ENCODE measurements at regions not wholly inside any gene's neighbourhood (a gene's known extent, or its start where the extent isn't known, plus 50 kb on each side); places are given as distances from the start of the nearest gene placed in this dataset.
"Not testable (repeated sequence)": the region's sequence is repeated elsewhere in the genome, so short reads cannot be mapped to it uniquely, and the experiment has no call there.

GRCh38 chr1:69088571-69088970, 479.2 kb upstream of the LRRC7 start:
- DNase-seq = no peak

DNA sequence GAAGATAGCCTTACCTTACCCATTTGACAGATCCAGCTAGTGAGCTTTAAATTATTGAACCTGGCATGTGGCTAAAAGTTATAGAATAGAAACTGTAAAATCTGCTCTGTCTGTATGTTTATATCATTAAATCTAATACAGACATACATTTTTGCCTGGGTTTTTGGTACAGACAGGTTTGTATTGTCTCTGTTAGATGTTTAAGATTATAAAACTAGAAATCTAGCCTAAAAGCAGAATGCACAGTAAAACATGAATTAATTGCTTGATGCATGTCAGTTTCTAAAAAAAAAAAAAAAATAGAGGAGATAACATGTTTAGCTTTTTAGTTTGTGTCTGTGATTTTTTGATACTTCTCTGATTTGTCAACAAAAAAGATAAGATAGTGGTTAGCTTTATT, 477.6 kb upstream of the LRRC7 start:
- no peak for DNase-seq

DNA sequence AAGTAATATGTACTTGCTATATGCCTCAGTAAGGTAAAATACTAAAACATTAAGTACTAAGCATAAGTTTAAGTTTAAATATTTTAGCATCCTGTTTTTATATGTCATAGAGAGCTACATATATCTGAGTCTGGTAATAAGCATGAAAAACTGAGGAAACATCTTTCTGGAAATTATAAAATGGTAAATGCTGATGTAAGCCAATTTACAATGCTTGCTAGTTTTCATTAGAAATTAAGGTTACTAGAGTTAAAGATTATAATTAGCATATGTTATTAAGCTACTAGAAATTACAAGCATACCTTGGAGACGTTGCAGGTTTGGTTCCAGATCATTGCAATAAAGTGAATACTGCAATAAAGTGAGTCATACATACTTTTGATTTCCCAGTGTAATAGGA, 477.0 kb upstream of the LRRC7 start:
- no peak for DNase-seq

GRCh38 chr1:69102058-69102457, 465.7 kb upstream of the LRRC7 start:
- DNase-seq = not testable (repeated sequence)

- no peak for DNase-seq
Observed at GRCh38 chr1:69103213-69103612, 464.5 kb upstream of the LRRC7 start.

DNA sequence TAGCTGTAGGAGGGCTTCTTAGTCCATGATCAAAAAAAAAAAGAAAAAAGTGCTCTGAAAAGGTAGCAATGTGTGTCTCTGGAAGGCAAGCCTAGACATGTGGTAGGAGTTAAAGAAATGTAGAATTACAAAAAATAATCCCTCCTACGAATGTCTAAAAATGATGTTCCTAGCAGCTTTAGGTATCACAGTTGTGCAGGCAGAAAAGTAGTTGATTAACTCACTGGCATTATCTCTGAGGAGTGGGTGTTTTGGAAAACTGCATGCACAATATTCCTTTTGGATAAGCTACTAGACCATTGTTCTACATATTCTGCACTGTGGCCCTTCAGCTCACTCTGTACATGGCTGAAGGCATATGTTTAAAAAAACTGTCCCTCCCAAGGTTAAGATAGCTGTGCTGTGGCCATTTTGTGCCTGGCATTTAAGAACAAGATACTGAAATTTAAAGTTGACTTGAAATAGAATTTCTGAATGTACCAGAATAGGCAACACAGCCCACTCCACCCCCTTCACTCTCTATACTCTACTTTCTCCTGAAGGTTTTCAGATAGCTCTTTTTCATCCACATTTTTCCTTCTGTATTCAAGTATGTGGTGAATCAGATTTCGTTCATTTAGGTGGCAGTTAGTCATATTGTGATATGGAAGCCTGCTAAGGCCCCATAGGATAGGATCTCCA, 463.9 kb upstream of the LRRC7 start:
- no peak for DNase-seq

DNA sequence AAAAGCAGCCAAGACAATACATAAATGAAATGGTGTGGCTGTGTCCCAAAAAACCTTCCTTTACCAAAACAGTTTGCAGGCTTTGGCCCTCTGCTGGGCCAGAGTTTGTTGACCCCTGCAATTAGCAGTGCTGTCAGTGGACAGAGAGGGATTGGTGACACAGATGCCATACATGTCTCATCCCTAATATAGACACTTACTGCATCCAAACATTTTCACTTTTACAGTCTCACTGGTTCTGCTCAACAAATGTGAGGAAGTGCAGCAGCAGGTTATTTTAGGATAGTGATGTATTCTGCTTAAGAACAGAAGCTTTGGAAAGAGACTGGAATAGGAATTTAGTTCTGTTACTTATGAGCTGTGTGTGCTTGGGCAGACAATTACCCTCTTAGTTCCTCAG, 462.8 kb upstream of the LRRC7 start:
- no peak for DNase-seq

- DNase-seq = no peak
Observed at GRCh38 chr1:69109277-69109676, 458.4 kb upstream of the LRRC7 start.

DNA sequence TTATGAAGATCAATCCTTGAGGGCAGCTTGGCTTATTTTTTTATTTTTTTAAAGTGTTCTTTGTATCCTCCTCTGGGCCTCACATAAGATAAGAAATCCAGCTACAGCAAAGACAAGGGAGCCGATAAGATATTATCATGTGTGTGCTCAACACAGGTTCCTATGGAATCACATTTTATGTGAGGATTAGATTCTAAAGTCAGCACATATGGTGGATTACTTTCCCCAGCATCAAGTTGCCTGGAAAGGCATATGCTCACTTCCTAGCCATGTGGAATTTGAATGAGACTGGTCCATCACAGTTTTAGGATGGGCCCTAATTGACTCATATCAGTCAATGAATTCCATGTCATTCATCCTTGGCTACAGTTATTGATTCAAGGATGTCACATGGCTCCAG, 456.9 kb upstream of the LRRC7 start:
- no peak for DNase-seq

GRCh38 chr1:69120126-69120741, 447.5 kb upstream of the LRRC7 start:
- not testable (repeated sequence) for DNase-seq

- DNase-seq = no peak
Observed at GRCh38 chr1:69120817-69121216, 446.9 kb upstream of the LRRC7 start.

GRCh38 chr1:69121723-69122122, 446.0 kb upstream of the LRRC7 start:
- DNase-seq = no peak

DNA sequence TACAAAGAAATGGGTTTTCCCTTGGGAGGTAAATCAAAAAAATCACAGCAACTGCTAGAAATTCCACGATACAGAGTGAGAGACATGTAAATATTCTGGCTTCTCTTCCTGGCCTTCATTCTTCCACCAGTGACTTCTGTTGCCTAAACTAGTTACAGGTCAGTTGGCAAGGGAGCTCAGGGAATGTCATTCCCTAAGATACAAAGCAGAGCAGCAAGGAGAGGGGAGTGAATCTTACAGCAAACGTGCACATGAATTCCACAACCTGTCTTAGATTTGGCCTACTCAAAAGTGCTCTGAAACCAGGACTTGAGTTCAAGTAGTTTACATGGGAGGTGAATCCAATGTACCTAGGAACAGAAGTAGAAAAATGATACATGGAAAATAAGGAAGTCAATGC, 445.3 kb upstream of the LRRC7 start:
- no peak for DNase-seq

GRCh38 chr1:69123486-69123885, 444.2 kb upstream of the LRRC7 start:
- no peak for DNase-seq

DNA sequence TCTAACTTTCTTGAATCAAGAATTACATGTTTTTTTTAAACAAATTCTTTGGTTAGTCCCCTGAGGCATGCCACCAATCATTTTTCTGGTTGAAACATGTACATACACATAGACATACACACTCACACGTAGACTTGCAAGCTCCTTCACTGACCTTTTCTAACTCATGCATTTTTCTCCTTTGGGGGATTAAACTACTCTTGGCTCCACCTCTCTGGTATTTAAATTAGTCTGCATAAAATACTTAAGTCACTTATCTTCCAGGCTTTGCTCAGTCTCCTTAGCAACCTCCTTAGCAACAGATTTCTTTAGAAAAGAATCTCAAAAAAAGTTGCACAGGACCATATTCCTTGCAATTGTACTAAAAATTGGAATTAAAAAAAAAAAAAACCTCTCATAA, 440.9 kb upstream of the LRRC7 start:
- DNase-seq = no peak

- DNase-seq = no peak
Observed at GRCh38 chr1:69128204-69128603, 439.5 kb upstream of the LRRC7 start.

DNA sequence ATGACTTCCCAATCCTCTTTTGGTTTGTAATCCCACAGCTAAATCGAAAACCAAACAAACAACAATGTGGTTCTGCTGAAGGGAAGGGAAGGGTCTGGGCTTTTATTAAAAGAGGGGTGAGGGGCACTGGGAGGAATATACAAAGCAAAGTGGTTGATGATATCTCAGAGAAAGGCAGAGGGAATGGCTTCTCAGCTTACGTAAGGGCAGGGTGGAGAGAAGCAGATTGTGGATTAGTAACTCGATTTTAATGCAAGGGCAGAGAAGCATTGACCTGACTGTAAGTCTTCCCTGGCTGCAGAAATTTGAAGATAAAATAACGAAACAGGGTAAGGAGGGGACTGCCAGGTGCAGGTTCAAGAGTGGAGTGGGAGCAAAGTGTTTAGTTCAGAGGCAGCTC, 438.2 kb upstream of the LRRC7 start:
- DNase-seq = no peak

DNA sequence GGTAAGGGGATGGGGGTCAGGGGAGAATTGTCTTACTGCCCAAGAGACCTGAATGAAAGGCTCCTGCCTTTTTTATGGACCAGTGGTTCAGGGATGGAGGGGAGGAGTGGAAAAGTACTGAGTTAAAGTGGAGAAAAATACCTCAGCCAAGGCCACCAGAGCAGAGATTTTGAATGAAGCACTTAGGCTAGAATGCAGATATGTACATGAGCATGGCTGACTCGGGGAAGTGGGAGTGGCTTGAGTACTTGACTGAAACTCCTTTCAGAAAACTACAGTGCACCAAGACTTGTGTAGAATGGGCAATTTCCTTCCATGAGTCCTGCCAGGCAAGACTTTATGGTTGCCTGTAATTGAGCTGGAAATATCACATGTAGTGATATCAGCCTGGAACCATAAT, 429.6 kb upstream of the LRRC7 start:
- no peak for DNase-seq

DNA sequence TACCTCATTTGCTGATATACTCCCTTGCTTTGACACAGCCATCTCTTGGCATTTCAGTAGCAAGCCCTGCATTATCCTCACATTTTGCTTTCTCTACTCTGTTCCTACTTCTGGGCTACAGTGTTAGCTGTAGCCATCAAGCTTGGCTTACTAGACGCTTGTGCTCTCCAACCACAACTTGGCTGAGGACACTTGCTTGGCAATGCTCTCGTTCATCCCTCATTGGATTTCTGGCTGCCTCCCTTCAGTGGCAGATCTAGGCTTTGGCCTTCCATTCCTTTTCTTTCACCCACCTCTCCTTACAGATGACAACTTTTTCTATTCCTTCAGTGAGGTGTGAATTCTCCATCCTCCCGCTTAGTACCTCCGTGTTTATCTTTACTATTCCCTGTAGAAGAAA, 428.7 kb upstream of the LRRC7 start:
- DNase-seq = no peak

DNA sequence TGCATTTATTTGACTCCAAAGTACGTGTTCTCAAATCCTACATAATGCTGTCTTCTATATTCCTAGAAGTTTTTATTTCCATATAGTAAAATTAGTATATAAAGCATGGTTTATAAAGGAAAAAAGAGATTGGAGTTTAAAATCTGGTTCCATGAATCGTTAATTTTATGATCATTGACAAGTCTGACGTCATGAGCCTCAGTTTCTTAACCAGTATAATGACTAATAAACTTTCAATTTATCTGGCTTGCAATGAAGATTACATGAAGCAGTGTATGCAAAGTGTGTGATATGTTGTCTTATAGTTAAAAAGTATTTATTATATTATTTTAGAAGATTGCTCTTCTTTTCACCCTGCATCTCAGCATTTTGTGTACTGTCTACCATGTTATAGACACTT, 421.4 kb upstream of the LRRC7 start:
- DNase-seq = no peak

GRCh38 chr1:69148731-69149130, 419.0 kb upstream of the LRRC7 start:
- no peak for DNase-seq

DNA sequence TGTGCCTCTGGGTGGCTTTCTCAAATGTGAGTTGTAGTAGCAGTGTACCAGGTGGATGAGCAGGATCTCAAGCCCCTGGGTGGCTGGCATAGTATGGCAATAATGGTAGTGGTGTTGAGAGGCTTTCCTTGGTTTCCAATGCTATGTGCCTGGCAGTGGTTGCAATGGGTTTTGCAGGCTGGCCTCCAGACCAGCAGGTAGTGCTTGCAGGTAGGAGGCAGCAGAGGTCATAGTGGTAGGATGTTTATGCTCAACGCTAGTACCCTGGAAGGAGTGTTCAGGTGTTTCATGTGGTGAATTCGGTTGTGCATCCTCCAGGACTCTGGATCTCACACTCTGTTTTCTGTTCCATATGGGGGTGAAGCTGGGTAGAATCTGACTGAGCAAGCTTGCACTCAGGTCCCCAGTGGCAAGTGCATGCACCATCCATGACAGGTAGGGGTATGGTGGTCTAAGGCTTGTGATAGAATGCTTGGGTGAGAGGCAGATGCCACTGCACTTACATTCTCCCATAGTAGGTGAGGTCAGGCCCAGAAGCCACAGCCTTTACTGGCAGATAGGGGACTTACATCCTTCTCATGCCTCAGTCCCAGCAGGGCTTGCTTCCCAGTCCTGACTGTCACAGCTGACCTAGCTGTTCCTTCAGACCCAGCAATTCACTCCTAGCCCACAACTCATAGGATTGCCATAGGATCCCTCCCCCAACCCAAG, 410.5 kb upstream of the LRRC7 start:
- DNase-seq = no peak

DNA sequence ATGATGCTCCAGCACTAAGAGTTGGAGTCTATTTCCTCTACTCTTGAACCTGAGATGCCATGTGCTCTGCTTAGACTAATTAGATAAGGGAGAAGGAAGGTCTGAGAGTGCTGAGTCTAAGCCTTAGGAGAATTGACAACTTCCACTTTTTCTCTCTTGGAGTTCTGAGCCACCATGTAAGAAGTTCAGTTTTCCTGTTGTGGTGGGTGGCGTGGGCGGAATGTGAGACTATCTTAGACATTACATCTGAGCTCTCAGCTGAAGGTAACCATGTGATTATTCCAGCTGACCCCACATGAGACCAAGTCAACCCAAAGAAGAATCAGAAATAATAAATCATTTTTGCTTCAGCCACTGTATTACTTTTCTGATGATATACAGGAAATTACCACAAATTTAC, 404.5 kb upstream of the LRRC7 start:
- DNase-seq = no peak

DNA sequence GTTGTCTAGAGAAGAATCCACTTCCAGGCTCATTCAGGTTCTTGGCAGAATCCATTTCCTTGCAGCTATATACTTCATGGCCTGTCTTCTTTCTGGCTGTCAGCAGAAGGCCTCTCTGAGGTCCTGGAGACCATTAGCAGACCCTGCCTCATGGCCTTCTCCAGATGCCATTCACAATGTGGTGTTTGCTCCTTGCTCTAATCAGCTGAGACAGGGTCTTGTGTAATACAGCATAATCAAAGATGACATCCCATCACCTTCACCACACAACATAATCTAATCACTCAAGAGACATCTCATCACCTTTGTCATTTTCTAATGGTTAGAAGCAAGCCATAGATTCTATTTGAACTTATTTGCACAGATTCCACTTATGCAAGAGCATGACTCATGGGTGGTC, 403.9 kb upstream of the LRRC7 start:
- no peak for DNase-seq

GRCh38 chr1:69167876-69168275, 399.8 kb upstream of the LRRC7 start:
- DNase-seq = no peak
